ENCODE measurements at regions not wholly inside any gene's neighbourhood (a gene's known extent, or its start where the extent isn't known, plus 50 kb on each side); places are given as distances from the start of the nearest gene placed in this dataset.

GRCh38 chr6:4588163-4588562 is 188.0 kb upstream of the CDYL start:
- TF ChIP-seq CTCF (conservative IDR thresholded peaks at IDR 0.05; ENCODE audit: low read length) = no peak
- no peak for TF ChIP-seq EZH2phosphoT487 (IDR thresholded peaks at IDR 0.05; ENCODE audit: borderline replicate concordance, low read depth, low read length)
